ENCODE measurements at regions not wholly inside any gene's neighbourhood (a gene's known extent, or its start where the extent isn't known, plus 50 kb on each side); places are given as distances from the start of the nearest gene placed in this dataset.

- TF ChIP-seq, protein P1, sequence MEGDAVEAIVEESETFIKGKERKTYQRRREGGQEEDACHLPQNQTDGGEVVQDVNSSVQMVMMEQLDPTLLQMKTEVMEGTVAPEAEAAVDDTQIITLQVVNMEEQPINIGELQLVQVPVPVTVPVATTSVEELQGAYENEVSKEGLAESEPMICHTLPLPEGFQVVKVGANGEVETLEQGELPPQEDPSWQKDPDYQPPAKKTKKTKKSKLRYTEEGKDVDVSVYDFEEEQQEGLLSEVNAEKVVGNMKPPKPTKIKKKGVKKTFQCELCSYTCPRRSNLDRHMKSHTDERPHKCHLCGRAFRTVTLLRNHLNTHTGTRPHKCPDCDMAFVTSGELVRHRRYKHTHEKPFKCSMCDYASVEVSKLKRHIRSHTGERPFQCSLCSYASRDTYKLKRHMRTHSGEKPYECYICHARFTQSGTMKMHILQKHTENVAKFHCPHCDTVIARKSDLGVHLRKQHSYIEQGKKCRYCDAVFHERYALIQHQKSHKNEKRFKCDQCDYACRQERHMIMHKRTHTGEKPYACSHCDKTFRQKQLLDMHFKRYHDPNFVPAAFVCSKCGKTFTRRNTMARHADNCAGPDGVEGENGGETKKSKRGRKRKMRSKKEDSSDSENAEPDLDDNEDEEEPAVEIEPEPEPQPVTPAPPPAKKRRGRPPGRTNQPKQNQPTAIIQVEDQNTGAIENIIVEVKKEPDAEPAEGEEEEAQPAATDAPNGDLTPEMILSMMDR (conservative IDR thresholded peaks at IDR 0.05 in 1 of 2, IDR thresholded peaks at IDR 0.05 in 1 of 2; ENCODE audit: low read depth in 1 of 2, low read length in 2 of 2) = no peak
- TF ChIP-seq EZH2 (IDR thresholded peaks at IDR 0.05; ENCODE audit: low read length, missing control alignments) = no peak
Observed at GRCh38 chr2:125942585-125943424, 713.2 kb upstream of the GYPC start.

GRCh38 chr2:125959047-125959446 is 696.9 kb upstream of the GYPC start:
- Histone ChIP-seq H3K9ac (ENCODE audit: insufficient read depth, low read length) (no peak overlapping the region), H3K27ac (ENCODE audit: insufficient read depth, low read length) (no peak overlapping the region), H3K27me3 (ENCODE audit: control insufficient read depth, insufficient read depth, low read length) (no peaks in the 10 kb centered on the region), H3K4me2 (ENCODE audit: extremely low read depth, insufficient read depth, low read length) (no peak overlapping the region), H4K20me1 (ENCODE audit: control insufficient read depth, extremely low read depth, insufficient read depth, low read length) (no peaks in the 10 kb centered on the region), H3K79me2 (ENCODE audit: control insufficient read depth, insufficient read depth, low read length) (no peaks in the 10 kb centered on the region), H3K4me1 (ENCODE audit: control insufficient read depth, extremely low read depth, insufficient read depth, low read length) (no peaks in the 10 kb centered on the region), H3K36me3 (ENCODE audit: control insufficient read depth, insufficient read depth, low read length) (no peaks in the 10 kb centered on the region), H2AFZ (ENCODE audit: low read length) (no peak overlapping the region), H3K9me3 (ENCODE audit: control insufficient read depth, insufficient read depth, low read depth, low read length) (no peaks in the 10 kb centered on the region), H3K4me3 (replicated peaks in 1 of 4; ENCODE audit: control extremely low read depth in 1 of 4, insufficient read depth in 1 of 4, low read depth in 3 of 4, low read length in 4 of 4) (no peak overlapping the region)
- TF ChIP-seq EZH2 (IDR thresholded peaks at IDR 0.05; ENCODE audit: low read length, missing control alignments) = no peak
- TF ChIP-seq, protein P1 (conservative IDR thresholded peaks at IDR 0.05 in 1 of 2, IDR thresholded peaks at IDR 0.05 in 1 of 2; ENCODE audit: low read depth in 1 of 2, low read length in 2 of 2) = no peak
- DNase-seq (ENCODE audit: low read depth in 2 of 2) = no peak

More at GRCh38 chr2:125942585-125943424, 713.2 kb upstream of the GYPC start:
- H3K9ac ChIP-seq (ENCODE audit: insufficient read depth, low read length) = no peak overlapping the region
- no peaks in the 10 kb centered on the region for H4K20me1 ChIP-seq (ENCODE audit: control insufficient read depth, extremely low read depth, insufficient read depth, low read length)
- no peaks in the 10 kb centered on the region for H3K9me3 ChIP-seq (ENCODE audit: control insufficient read depth, insufficient read depth, low read depth, low read length)
- H3K79me2 ChIP-seq (ENCODE audit: control insufficient read depth, insufficient read depth, low read length) = no peaks in the 10 kb centered on the region
- H3K27ac ChIP-seq (ENCODE audit: insufficient read depth, low read length) = no peak overlapping the region
- no peak overlapping the region for H3K4me2 ChIP-seq (ENCODE audit: extremely low read depth, insufficient read depth, low read length)
- no peak overlapping the region for H2AFZ ChIP-seq (ENCODE audit: low read length)
- H3K4me1 ChIP-seq (ENCODE audit: control insufficient read depth, extremely low read depth, insufficient read depth, low read length) = no peaks in the 10 kb centered on the region
- no peaks in the 10 kb centered on the region for H3K36me3 ChIP-seq (ENCODE audit: control insufficient read depth, insufficient read depth, low read length)
- no peak for DNase-seq (ENCODE audit: low read depth in 2 of 2)
- no peaks in the 10 kb centered on the region for H3K27me3 ChIP-seq (ENCODE audit: control insufficient read depth, insufficient read depth, low read length)
- H3K4me3 ChIP-seq (replicated peaks in 1 of 4; ENCODE audit: control extremely low read depth in 1 of 4, insufficient read depth in 1 of 4, low read depth in 3 of 4, low read length in 4 of 4) = no peak overlapping the region

DNA sequence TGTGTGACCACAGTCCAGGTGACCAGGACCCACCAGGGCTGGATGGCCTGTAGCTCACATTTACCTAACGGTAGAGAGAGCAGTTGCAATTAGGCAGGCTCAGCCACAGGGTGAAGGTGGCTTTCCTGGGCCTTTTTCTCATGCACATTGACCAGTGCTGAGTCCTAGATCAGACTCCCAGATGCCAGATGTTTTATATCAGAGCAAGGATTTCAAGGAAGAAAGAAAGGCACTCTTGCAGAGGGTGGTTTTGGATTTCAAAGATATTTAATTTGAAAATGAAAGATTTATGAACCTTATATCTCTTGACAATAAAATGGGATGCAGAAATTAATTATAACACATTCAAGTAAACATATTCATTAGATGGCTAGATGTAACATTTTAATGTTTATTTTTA is 694.2 kb upstream of the GYPC start:
- Histone ChIP-seq H3K4me3 (replicated peaks in 1 of 4; ENCODE audit: control extremely low read depth in 1 of 4, insufficient read depth in 1 of 4, low read depth in 3 of 4, low read length in 4 of 4) (no peak overlapping the region), H2AFZ (ENCODE audit: low read length) (no peak overlapping the region), H3K79me2 (ENCODE audit: control insufficient read depth, insufficient read depth, low read length) (no peaks in the 10 kb centered on the region), H3K9ac (ENCODE audit: insufficient read depth, low read length) (no peak overlapping the region), H3K36me3 (ENCODE audit: control insufficient read depth, insufficient read depth, low read length) (no peaks in the 10 kb centered on the region), H3K27ac (ENCODE audit: insufficient read depth, low read length) (no peak overlapping the region), H3K4me1 (ENCODE audit: control insufficient read depth, extremely low read depth, insufficient read depth, low read length) (no peaks in the 10 kb centered on the region), H3K9me3 (ENCODE audit: control insufficient read depth, insufficient read depth, low read depth, low read length) (no peaks in the 10 kb centered on the region), H3K27me3 (ENCODE audit: control insufficient read depth, insufficient read depth, low read length) (no peaks in the 10 kb centered on the region), H3K4me2 (ENCODE audit: extremely low read depth, insufficient read depth, low read length) (no peak overlapping the region), H4K20me1 (ENCODE audit: control insufficient read depth, extremely low read depth, insufficient read depth, low read length) (no peaks in the 10 kb centered on the region)
- DNase-seq (ENCODE audit: low read depth in 2 of 2) = no peak
- no peak for TF ChIP-seq EZH2 (IDR thresholded peaks at IDR 0.05; ENCODE audit: low read length, missing control alignments)
- TF ChIP-seq, protein P1 (conservative IDR thresholded peaks at IDR 0.05 in 1 of 2, IDR thresholded peaks at IDR 0.05 in 1 of 2; ENCODE audit: low read depth in 1 of 2, low read length in 2 of 2) = no peak

Data from fibroblast of lung (primary cell).